IMR-90 (cell line): ENCODE measurements at regions not wholly inside any gene's neighbourhood (a gene's known extent, or its start where the extent isn't known, plus 50 kb on each side); places are given as distances from the start of the nearest gene placed in this dataset.

Experiments
- ATAC-seq: fragments of 200-7000 bp; cut with Tn5 transposase; 2 replicates; pipeline ENCODE4 v1.9.1; 2020; ENCODE audit warnings: low read depth, mild to moderate bottlenecking, moderate library complexity
- BruUV-seq: library from RNA; stranded (reverse); fragments of 400-500 nt; replicated peaks from 2 replicates; lab custom pipeline; 2021; lab: Mats Ljungman, UMichigan
- CTCF ChIA-PET: fragments of 300-600 bp; formaldehyde crosslinking; extraction: SDS; loops from one replicate; lab custom pipeline; 2021; ENCODE audit warnings: antibody characterized with exemption; lab: Yijun Ruan, JAX
- POLR2A ChIA-PET: fragments of 300-600 bp; sonication (Branson Sonifier 250); formaldehyde crosslinking; loops from one replicate; lab custom pipeline; 2022; ENCODE audit warnings: antibody characterized with exemption; ENCODE audit not compliant: unreplicated experiment; lab: Charles Lee
- DNase-seq: peaks from one replicate; pipeline ENCODE4 v3.0.0; 2013
- H2AFZ ChIP-seq: replicated peaks from 2 replicates; pipeline ENCODE3; 2013; ENCODE audit warnings: low read length, mild to moderate bottlenecking; ENCODE audit not compliant: poor library complexity
- H2AK5ac ChIP-seq: 2 replicates; pipeline ENCODE4 v1.6.1; 2013; ENCODE audit warnings: low read depth, low read length, inconsistent platforms
- H2AK9ac ChIP-seq: replicated peaks from 2 replicates; pipeline ENCODE3; 2013; ENCODE audit warnings: mild to moderate bottlenecking, low read depth, low read length, moderate library complexity; ENCODE audit not compliant: poor library complexity
- H2BK120ac ChIP-seq: 2 replicates; pipeline ENCODE4 v1.6.1; 2013; ENCODE audit warnings: low read depth, low read length, inconsistent platforms
- H2BK15ac ChIP-seq: 3 replicates; pipeline ENCODE4 v1.6.1; 2013; ENCODE audit warnings: low read depth, low read length, inconsistent platforms
- H2BK20ac ChIP-seq: 2 replicates; pipeline ENCODE4 v1.6.1; 2013; ENCODE audit warnings: low read depth, mild to moderate bottlenecking, inconsistent platforms, low read length, moderate library complexity
- H2BK5ac ChIP-seq: 2 replicates; pipeline ENCODE4 v1.6.1; 2013; ENCODE audit warnings: mild to moderate bottlenecking, low read depth, low read length, inconsistent platforms; ENCODE audit not compliant: poor library complexity, severe bottlenecking
- H3K14ac ChIP-seq: replicated peaks from 2 replicates; pipeline ENCODE4 v1.6.1; 2013; ENCODE audit warnings: low read depth, low read length, inconsistent platforms
- H3K18ac ChIP-seq: 2 replicates; pipeline ENCODE4 v1.6.1; 2013; ENCODE audit warnings: low read depth, low read length, control low read depth
- H3K23ac ChIP-seq: 2 replicates; pipeline ENCODE4 v1.6.1; 2013; ENCODE audit warnings: low read depth, low read length, inconsistent platforms
- H3K27ac ChIP-seq: 2 replicates; pipeline ENCODE4 v1.5.1; 2013; ENCODE audit warnings: mild to moderate bottlenecking, control low read depth, low read length; ENCODE audit not compliant: insufficient read depth
- H3K27me3 ChIP-seq: 2 replicates; pipeline ENCODE4 v1.6.1; 2013; ENCODE audit warnings: low read length; ENCODE audit not compliant: control insufficient read depth, insufficient read depth
- H3K36me3 ChIP-seq: 2 replicates; pipeline ENCODE4 v1.6.1; 2013; ENCODE audit warnings: low read length, mixed read lengths; ENCODE audit not compliant: control insufficient read depth, insufficient read depth
- H3K4ac ChIP-seq: 2 replicates; pipeline ENCODE4 v1.6.1; 2013; ENCODE audit warnings: low read depth, low read length, inconsistent platforms
- H3K4me1 ChIP-seq: 2 replicates; pipeline ENCODE4 v1.6.1; 2013; ENCODE audit warnings: low read length, mixed read lengths; ENCODE audit not compliant: control insufficient read depth, insufficient read depth
- H3K4me2 ChIP-seq: 2 replicates; pipeline ENCODE4 v1.6.1; 2013; ENCODE audit warnings: low read depth, mild to moderate bottlenecking, control low read depth, low read length, moderate library complexity
- H3K4me3 ChIP-seq: 2 replicates; pipeline ENCODE4 v1.5.1; 2013; ENCODE audit warnings: low read depth, mild to moderate bottlenecking, control low read depth, low read length, moderate library complexity; ENCODE audit not compliant: insufficient read depth
- H3K56ac ChIP-seq: 2 replicates; pipeline ENCODE4 v1.6.1; 2013; ENCODE audit warnings: low read length, inconsistent platforms; ENCODE audit not compliant: insufficient read depth; ENCODE audit errors: extremely low read depth
- H3K79me1 ChIP-seq, 2 experiments: 2 replicates each; pipeline ENCODE4 v1.6.1; 2013; ENCODE audit warnings: low read length in 2 of 2, inconsistent platforms in 1 of 2, low read depth in 1 of 2
- H3K9ac ChIP-seq: 2 replicates; pipeline ENCODE4 v1.6.1; 2013; ENCODE audit warnings: low read depth, low read length, control low read depth
- H3K9me1 ChIP-seq: 2 replicates; pipeline ENCODE4 v1.6.1; 2013; ENCODE audit warnings: low read length, inconsistent platforms; ENCODE audit not compliant: insufficient read depth
- H3K9me3 ChIP-seq: 2 replicates; pipeline ENCODE4 v1.6.1; 2013; ENCODE audit warnings: low read length; ENCODE audit not compliant: control insufficient read depth, insufficient read depth
- H4K20me1 ChIP-seq: 2 replicates; pipeline ENCODE4 v1.6.1; 2013; ENCODE audit warnings: low read length, inconsistent platforms; ENCODE audit not compliant: insufficient read depth
- H4K5ac ChIP-seq: 2 replicates; pipeline ENCODE4 v1.6.1; 2013; ENCODE audit warnings: mild to moderate bottlenecking, low read depth, low read length, control low read depth
- H4K8ac ChIP-seq, 2 experiments: 2 replicates each; pipeline ENCODE4 v1.6.1; 2013; ENCODE audit warnings: low read depth in 2 of 2, low read length in 2 of 2, control low read depth in 1 of 2, inconsistent platforms in 1 of 2
- H4K91ac ChIP-seq: 2 replicates; pipeline ENCODE4 v1.6.1; 2013; ENCODE audit warnings: low read depth, low read length, inconsistent platforms; ENCODE audit not compliant: insufficient read depth
- BHLHE40 ChIP-seq: fragments of 150-350 bp; IDR thresholded peaks from 2 replicates; pipeline ENCODE4 v1.6.1; 2016; ENCODE audit warnings: mild to moderate bottlenecking, low read depth, low read length
- CEBPB ChIP-seq: IDR thresholded peaks from 2 replicates; pipeline ENCODE4 v1.6.1; 2012; ENCODE audit warnings: low read depth, low read length, improper control_type of control experiment
- CHD1 ChIP-seq: IDR thresholded peaks from 2 replicates; pipeline ENCODE4 v1.6.1; 2012; ENCODE audit warnings: low read depth, low read length, improper control_type of control experiment
- CTCF ChIP-seq: conservative IDR thresholded peaks from 2 replicates; pipeline ENCODE4 v1.5.1; 2012; ENCODE audit warnings: mild to moderate bottlenecking, low read depth, low read length, improper control_type of control experiment
- ELK1 ChIP-seq: fragments of 150-350 bp; IDR thresholded peaks from 2 replicates; pipeline ENCODE4 v1.6.1; 2016; ENCODE audit warnings: low read depth, mild to moderate bottlenecking, low read length, moderate library complexity, borderline replicate concordance
- FOS ChIP-seq: fragments of 150-350 bp; IDR thresholded peaks from 2 replicates; pipeline ENCODE4 v1.6.1; 2016; ENCODE audit warnings: low read depth, low read length
- MAFK ChIP-seq: IDR thresholded peaks from 2 replicates; pipeline ENCODE4 v1.6.1; 2012; ENCODE audit warnings: low read depth, low read length, improper control_type of control experiment
- MAZ ChIP-seq: IDR thresholded peaks from 2 replicates; pipeline ENCODE4 v1.6.1; 2012; ENCODE audit warnings: low read depth, mild to moderate bottlenecking, low read length, improper control_type of control experiment, moderate library complexity, borderline replicate concordance
- MXI1 ChIP-seq: IDR thresholded peaks from 2 replicates; pipeline ENCODE4 v1.6.1; 2012; ENCODE audit warnings: low read depth, mild to moderate bottlenecking, low read length, moderate library complexity, borderline replicate concordance
- NFE2L2 ChIP-seq: fragments of 150-350 bp; IDR thresholded peaks from 2 replicates; pipeline ENCODE4 v1.6.1; 2016; ENCODE audit warnings: low read depth, mild to moderate bottlenecking, low read length
- POLR2A ChIP-seq: IDR thresholded peaks from 2 replicates; pipeline ENCODE4 v1.6.1; 2012; ENCODE audit warnings: mild to moderate bottlenecking, low read depth, low read length
- RAD21 ChIP-seq: IDR thresholded peaks from 2 replicates; pipeline ENCODE4 v1.6.1; 2012; ENCODE audit warnings: low read length, improper control_type of control experiment
- RCOR1 ChIP-seq: IDR thresholded peaks from 2 replicates; pipeline ENCODE4 v1.6.1; 2012; ENCODE audit warnings: mild to moderate bottlenecking, low read length, improper control_type of control experiment; ENCODE audit not compliant: insufficient replicate concordance
- RFX5 ChIP-seq: IDR thresholded peaks from 2 replicates; pipeline ENCODE4 v1.8.0; 2012; ENCODE audit warnings: low read depth, mild to moderate bottlenecking, low read length, moderate library complexity
- SMC3 ChIP-seq: fragments of 150-350 bp; IDR thresholded peaks from 2 replicates; pipeline ENCODE4 v1.6.1; 2016; ENCODE audit warnings: low read depth, mild to moderate bottlenecking, antibody characterized with exemption, low read length, moderate library complexity
- USF2 ChIP-seq: fragments of 150-350 bp; IDR thresholded peaks from 2 replicates; pipeline ENCODE4 v1.6.1; 2017; ENCODE audit warnings: mild to moderate bottlenecking, antibody characterized with exemption, low read length, low read depth
- WGBS, 2 experiments: methylation state at CpG; one replicate each; pipeline versions ENCODE4 v1.1.5 to v1.1.7; 2013; ENCODE audit warnings: missing lambda C conversion rate in 2 of 2; ENCODE audit not compliant: insufficient read length in 1 of 2; ENCODE audit errors: extremely low coverage in 2 of 2; 5-methylcytosine and 5-hydroxymethylcytosine counted together
- dilution Hi-C: fragments of 300-500 bp; cut with HindIII; formaldehyde crosslinking; loops from one replicate; pipeline ENCODE4 v1.14.3; 2018; ENCODE audit warnings: low sequenced_read_pairs; ENCODE audit not compliant: unreplicated experiment
- in situ Hi-C: fragments of 300-500 bp; cut with MboI; formaldehyde crosslinking; loops from 3 replicates; pipeline ENCODE4 v1.14.3; 2019; ENCODE audit warnings: low sequenced_read_pairs, inconsistent platforms, mixed read lengths
- intact Hi-C: fragments of 100-400 bp; cut with micrococcal nuclease; formaldehyde crosslinking; loops from 2 replicates; pipeline ENCODE4 v1.10.0; 2022

GRCh38 chr10:23558361-23558799 lies 119.5 kb downstream of the OTUD1 start:
- ChIA-PET CTCF (no interaction called here), POLR2A (no interaction called here)
- TF ChIP-seq RCOR1 = no peak
- no peak for TF ChIP-seq MAFK
- TF ChIP-seq MXI1 = no peak
- TF ChIP-seq CEBPB = no peak
- TF ChIP-seq ELK1 = no peak
- TF ChIP-seq BHLHE40 = no peak
- no peak for TF ChIP-seq CTCF
- TF ChIP-seq NFE2L2 = no peak
- TF ChIP-seq RFX5 = no peak
- TF ChIP-seq RAD21 = no peak
- TF ChIP-seq POLR2A = no peak
- no peak for TF ChIP-seq CHD1
- TF ChIP-seq SMC3 = no peak
- no peak for TF ChIP-seq FOS
- TF ChIP-seq USF2 = no peak
- no peak for TF ChIP-seq MAZ
- Histone ChIP-seq H3K9me3 (peaks cover 6% of the 10 kb centered on the region; the same call in 1 of the 2 replicates), H2BK20ac (no peak overlapping the region), H2AFZ (no peak overlapping the region), H3K14ac (no peak overlapping the region), H3K4me1 (no peaks in the 10 kb centered on the region), H3K79me1 (no peaks in the 10 kb centered on the region), H3K4ac (no peak overlapping the region), H4K91ac (no peak overlapping the region), H3K27me3 (no peaks in the 10 kb centered on the region), H3K4me2 (no peak overlapping the region), H2BK5ac (no peak overlapping the region), H3K56ac (no peak overlapping the region), H2BK15ac (no peak overlapping the region), H3K4me3 (no peak overlapping the region), H3K36me3 (no peaks in the 10 kb centered on the region), H2BK120ac (no peak overlapping the region), H3K23ac (no peak overlapping the region), H3K18ac (no peak overlapping the region), H3K9ac (no peak overlapping the region), H2AK9ac (no peak overlapping the region), H3K27ac (no peak overlapping the region), H4K8ac (no peak overlapping the region), H4K5ac (no peak overlapping the region), H2AK5ac (no peak overlapping the region), H3K9me1 (no peaks in the 10 kb centered on the region), H4K20me1 (no peaks in the 10 kb centered on the region)
- in situ Hi-C loops = no loop called here
- WGBS, 2 experiments = 80% methylated on average over 1 of the region's 6 CpGs; no CpG with 5 or more reads in 1 of the 2 experiments
- dilution Hi-C loops = no loop called here
- no peak for DNase-seq
- BruUV-seq = no TSS peak
- no peak for ATAC-seq
- intact Hi-C loops = no loop called here
